Pancreas (tissue), 10 donors: ENCODE measurements at regions not wholly inside any gene's neighbourhood (a gene's known extent, or its start where the extent isn't known, plus 50 kb on each side); places are given as distances from the start of the nearest gene placed in this dataset.

Source experiments
- ATAC-seq, 4 donors: fragments of 200-7000 bp; cut with Tn5 transposase; one replicate each; pipeline versions ENCODE4 v1.8.0 to v1.9.1; 2020; ENCODE audit warnings: mild to moderate bottlenecking in 4 of 4, moderate library complexity in 4 of 4
- DNase-seq, 6 donors: peaks; one replicate each; pipeline ENCODE4 v3.0.0-alpha.2; 2020
- FAIRE-seq: peaks from 2 replicates; lab custom pipeline; 2012; peaks lifted over from hg19 to GRCh38; lab: Jason Lieb, UNC
- H3K27ac ChIP-seq, 4 donors: fragments of 200-600 bp; sonication (generic); 1 replicate in 3 of 4; 2 replicates in 1 of 4; pipeline versions ENCODE4 v1.5.0 to v1.8.0; 2020
- H3K27me3 ChIP-seq, 4 donors: fragments of 200-600 bp; one replicate each; pipeline ENCODE4 v1.8.0; 2021
- H3K36me3 ChIP-seq, 3 donors: fragments of 200-600 bp; sonication (generic) in 1 of 3; one replicate each; pipeline versions ENCODE4 v1.5.0 to v1.8.0; 2020 to 2021
- H3K4me1 ChIP-seq, 3 donors: fragments of 200-600 bp; one replicate each; pipeline ENCODE4 v1.8.0; 2021
- H3K4me3 ChIP-seq, 4 donors: fragments of 200-600 bp; sonication (generic) in 2 of 4; one replicate each; pipeline versions ENCODE4 v1.5.0 to v1.8.0; 2020 to 2021
- H3K9me3 ChIP-seq, 4 donors: fragments of 200-600 bp; one replicate each; pipeline ENCODE4 v1.8.0; 2021
- CTCF ChIP-seq, 4 donors: fragments of 200-600 bp; sonication (generic) in 3 of 4; IDR thresholded peaks; one replicate each; pipeline versions ENCODE4 v1.5.0 to v1.8.0; 2021; ENCODE audit warnings: antibody characterized with exemption in 4 of 4
- WGBS, 2 donors: extraction: QIAGEN DNeasy Blood & Tissue Kit; methylation state at CpG; one replicate each; pipeline ENCODE4 v1.1.7; 2013; 5-methylcytosine and 5-hydroxymethylcytosine counted together
- intact Hi-C, 3 donors: fragments of 100-400 bp; cut with DNase I; formaldehyde crosslinking; loops; one replicate each; pipeline versions ENCODE4 v1.11.1 to v1.14.2; 2022
- donor health status: healthy with polysubstance abuse.
- donor health status: DM: no; HTN: no; CAD: no; lungs with moderate emphysema.
- donor health status: DM: no; HTN: no; CAD: no.
- donor health status: control.
- donor health status: control.
- donor health status: Bipolar disorder and iron deficiency.
- donor health status: DM: yes; HTN: yes; CAD: no.
- donor health status: DM: no; HTN: no; CAD: no.
- donor health status: DM: no; HTN: no; CAD: no.
- donor health status: DM: yes; HTN: yes; CAD: no.

- FAIRE-seq (no peak), DNase-seq (no peak), ATAC-seq (no peak)
- WGBS, 2 donors: 65 to 68% methylated on average over 3 of the region's 3 CpGs
- no peaks in the 10 kb centered on the region for H3K36me3 ChIP-seq
- H3K27me3 ChIP-seq: no peaks in the 10 kb centered on the region
- no peak for TF ChIP-seq CTCF (IDR thresholded peaks at IDR 0.05)
- no peaks in the 10 kb centered on the region for H3K4me1 ChIP-seq
- no peak overlapping the region for H3K4me3 ChIP-seq
- intact Hi-C loops: no loop called here
- no peaks in the 10 kb centered on the region for H3K9me3 ChIP-seq
- H3K27ac ChIP-seq: no peak overlapping the region
These were observed 242.0 kb downstream of the TUSC7 start for GRCh38 chr3:116951610-116952009.

- ATAC-seq: peak; percentile 58 to 87 (median 68)
- Histone ChIP-seq H3K27ac (no peak overlapping the region), H3K4me1 (peaks cover 0 to 4% (median 0%) of the 10 kb centered on the region in 3 donors), H3K27me3 (no peaks in the 10 kb centered on the region), H3K36me3 (no peaks in the 10 kb centered on the region), H3K4me3 (no peak overlapping the region), H3K9me3 (no peaks in the 10 kb centered on the region)
- TF ChIP-seq CTCF (IDR thresholded peaks at IDR 0.05): no peak
- 11 to 16% methylated on average over 3 of the region's 3 CpGs for WGBS, 2 donors
- FAIRE-seq: no peak
- DNase-seq: peak in 1 of 6 donors; percentile 7
- intact Hi-C loops: no loop called here
These were observed 248.7 kb downstream of the TUSC7 start for GRCh38 chr3:116958291-116958690.

- 88% methylated on average over 4 of the region's 4 CpGs for WGBS, 2 donors
- Histone ChIP-seq H3K9me3 (no peaks in the 10 kb centered on the region), H3K27me3 (no peaks in the 10 kb centered on the region), H3K27ac (no peak overlapping the region), H3K36me3 (no peaks in the 10 kb centered on the region), H3K4me1 (peaks cover 0 to 4% (median 0%) of the 10 kb centered on the region in 3 donors), H3K4me3 (no peak overlapping the region)
- FAIRE-seq: no peak
- no peak for ATAC-seq
- no peak for TF ChIP-seq CTCF (IDR thresholded peaks at IDR 0.05)
- DNase-seq: no peak
- intact Hi-C loops: no loop called here
These were observed 251.5 kb downstream of the TUSC7 start for GRCh38 chr3:116961106-116961505.

- ATAC-seq: no peak
- WGBS, 2 donors: 67 to 73% methylated on average over 3 of the region's 3 CpGs
- no peaks in the 10 kb centered on the region for H3K9me3 ChIP-seq
- TF ChIP-seq CTCF (IDR thresholded peaks at IDR 0.05): no peak
- intact Hi-C loops: no loop called here
- H3K36me3 ChIP-seq: no peaks in the 10 kb centered on the region
- H3K27me3 ChIP-seq: no peaks in the 10 kb centered on the region
- H3K4me1 ChIP-seq: no peaks in the 10 kb centered on the region
- no peak overlapping the region for H3K4me3 ChIP-seq
- no peak for DNase-seq
- no peak overlapping the region for H3K27ac ChIP-seq
- no peak for FAIRE-seq
These were observed 254.2 kb downstream of the TUSC7 start for GRCh38 chr3:116963802-116964201.

GRCh38 chr3:116966649-116967048 lies 257.1 kb downstream of the TUSC7 start:
- Histone ChIP-seq H3K27me3 (no peaks in the 10 kb centered on the region), H3K9me3 (no peaks in the 10 kb centered on the region), H3K36me3 (no peaks in the 10 kb centered on the region), H3K4me1 (no peaks in the 10 kb centered on the region), H3K4me3 (no peak overlapping the region), H3K27ac (no peak overlapping the region)
- intact Hi-C loops: no loop called here
- DNase-seq (no peak), ATAC-seq (no peak), FAIRE-seq (no peak)
- 61 to 65% methylated on average over 2 of the region's 2 CpGs for WGBS, 2 donors
- TF ChIP-seq CTCF (IDR thresholded peaks at IDR 0.05): no peak
